ENCODE measurements at regions not wholly inside any gene's neighbourhood (a gene's known extent, or its start where the extent isn't known, plus 50 kb on each side); places are given as distances from the start of the nearest gene placed in this dataset.

GRCh38 chr10:106498675-106499074 is 665.8 kb downstream of the SORCS1 start:
- in situ Hi-C loops (cut with MboI; ENCODE audit: low pct_unique_long_range_greater_than_20kb in 2 of 9, low sequenced_read_pairs in 9 of 9, unreplicated experiment in 9 of 9) = no loop called here
- H3K4me3 ChIP-seq = no peak overlapping the region
- H3K27ac ChIP-seq = no peak overlapping the region
- WGBS, 10 experiments = 0 to 100% (median 89%) methylated on average over 1 to 4 of the region's 4 CpGs; no CpG with 5 or more reads in 1 of the 10 experiments
- no peak for ATAC-seq (replicated peaks in 6 of 8)
- peaks cover 0 to under 1% of the 10 kb centered on the region in 2 donors for H3K4me1 ChIP-seq (replicated peaks in 1 of 2)

- no peak overlapping the region for H3K4me3 ChIP-seq
- no peak for ATAC-seq (replicated peaks in 6 of 8)
- in situ Hi-C loops (cut with MboI; ENCODE audit: low pct_unique_long_range_greater_than_20kb in 2 of 9, low sequenced_read_pairs in 9 of 9, unreplicated experiment in 9 of 9) = no loop called here
- WGBS, 10 experiments = 0 to 100% (median 84%) methylated on average over 1 to 3 of the region's 3 CpGs
- no peak overlapping the region for H3K27ac ChIP-seq
- H3K4me1 ChIP-seq (replicated peaks in 1 of 2) = peaks cover 0 to 7% of the 10 kb centered on the region in 2 donors
Observed at GRCh38 chr10:106495931-106496330, 668.6 kb downstream of the SORCS1 start.

- WGBS, 10 experiments = 60 to 100% (median 83%) methylated on average over 1 of the region's 1 CpG; no CpG with 5 or more reads in 6 of the 10 experiments
- Histone ChIP-seq H3K4me1 (replicated peaks in 1 of 2) (peaks cover 0 to 7% of the 10 kb centered on the region in 2 donors), H3K27ac (no peak overlapping the region), H3K4me3 (no peak overlapping the region)
- peak in 1 of 8 experiments; percentile 12 for ATAC-seq (replicated peaks in 6 of 8)
- in situ Hi-C loops (cut with MboI; ENCODE audit: low pct_unique_long_range_greater_than_20kb in 2 of 9, low sequenced_read_pairs in 9 of 9, unreplicated experiment in 9 of 9) = no loop called here
Observed at GRCh38 chr10:106493751-106494150, 670.8 kb downstream of the SORCS1 start.

- in situ Hi-C loops (cut with MboI; ENCODE audit: low pct_unique_long_range_greater_than_20kb in 2 of 9, low sequenced_read_pairs in 9 of 9, unreplicated experiment in 9 of 9) = no loop called here
- WGBS, 10 experiments = 0 to 100% (median 66%) methylated on average over 1 to 3 of the region's 3 CpGs; no CpG with 5 or more reads in 5 of the 10 experiments
- Histone ChIP-seq H3K27ac (no peak overlapping the region), H3K4me3 (no peak overlapping the region), H3K4me1 (replicated peaks in 1 of 2) (peaks cover 0 to 7% of the 10 kb centered on the region in 2 donors)
- peak in 3 of 8 experiments; percentile 55 to 97 (median 77) for ATAC-seq (replicated peaks in 6 of 8)
Observed at GRCh38 chr10:106493226-106493625, 671.3 kb downstream of the SORCS1 start.

- no peak for ATAC-seq (replicated peaks in 6 of 8)
Observed at GRCh38 chr10:106487726-106488125, 676.8 kb downstream of the SORCS1 start.

GRCh38 chr10:106481598-106482275 is 682.8 kb downstream of the SORCS1 start:
- no peak overlapping the region for H3K27ac ChIP-seq
- H3K4me1 ChIP-seq (replicated peaks in 1 of 2) = no peaks in the 10 kb centered on the region
- H3K4me3 ChIP-seq = no peak overlapping the region
- no peak for ATAC-seq (replicated peaks in 6 of 8)
- 0 to 100% (median 80%) methylated on average over 1 to 4 of the region's 4 CpGs; no CpG with 5 or more reads in 2 of the 10 experiments for WGBS, 10 experiments
- in situ Hi-C loops (cut with MboI; ENCODE audit: low pct_unique_long_range_greater_than_20kb in 2 of 9, low sequenced_read_pairs in 9 of 9, unreplicated experiment in 9 of 9) = no loop called here

More at GRCh38 chr10:106487726-106488125, 676.8 kb downstream of the SORCS1 start:
- Histone ChIP-seq H3K4me1 (replicated peaks in 1 of 2) (no peaks in the 10 kb centered on the region), H3K4me3 (no peak overlapping the region), H3K27ac (no peak overlapping the region)
- WGBS, 10 experiments = 0 to 80% (median 71%) methylated on average over 1 of the region's 1 CpG; no CpG with 5 or more reads in 3 of the 10 experiments
- in situ Hi-C loops (cut with MboI; ENCODE audit: low pct_unique_long_range_greater_than_20kb in 2 of 9, low sequenced_read_pairs in 9 of 9, unreplicated experiment in 9 of 9) = no loop called here

GRCh38 chr10:106479636-106480035 is 684.9 kb downstream of the SORCS1 start:
- Histone ChIP-seq H3K4me1 (replicated peaks in 1 of 2) (no peaks in the 10 kb centered on the region), H3K27ac (no peak overlapping the region), H3K4me3 (no peak overlapping the region)
- WGBS, 10 experiments = 10 to 100% (median 84%) methylated on average over 1 to 4 of the region's 4 CpGs
- no peak for ATAC-seq (replicated peaks in 6 of 8)
- in situ Hi-C loops (cut with MboI; ENCODE audit: low pct_unique_long_range_greater_than_20kb in 2 of 9, low sequenced_read_pairs in 9 of 9, unreplicated experiment in 9 of 9) = no loop called here

- no peak overlapping the region for H3K27ac ChIP-seq
- no peak for ATAC-seq (replicated peaks in 6 of 8)
- in situ Hi-C loops (cut with MboI; ENCODE audit: low pct_unique_long_range_greater_than_20kb in 2 of 9, low sequenced_read_pairs in 9 of 9, unreplicated experiment in 9 of 9) = no loop called here
Observed at GRCh38 chr10:106474876-106475275, 689.6 kb downstream of the SORCS1 start.

GRCh38 chr10:106473129-106473685 is 691.3 kb downstream of the SORCS1 start:
- no peak for ATAC-seq (replicated peaks in 6 of 8)
- Histone ChIP-seq H3K4me1 (replicated peaks in 1 of 2) (no peaks in the 10 kb centered on the region), H3K27ac (no peak overlapping the region), H3K4me3 (no peak overlapping the region)
- in situ Hi-C loops (cut with MboI; ENCODE audit: low pct_unique_long_range_greater_than_20kb in 2 of 9, low sequenced_read_pairs in 9 of 9, unreplicated experiment in 9 of 9) = no loop called here
- 0 to 100% (median 80%) methylated on average over 1 to 3 of the region's 3 CpGs; no CpG with 5 or more reads in 3 of the 10 experiments for WGBS, 10 experiments

More at GRCh38 chr10:106474876-106475275, 689.6 kb downstream of the SORCS1 start:
- H3K4me3 ChIP-seq = no peak overlapping the region
- no peaks in the 10 kb centered on the region for H3K4me1 ChIP-seq (replicated peaks in 1 of 2)

GRCh38 chr10:106467506-106467905 is 697.0 kb downstream of the SORCS1 start:
- Histone ChIP-seq H3K27ac (no peak overlapping the region), H3K4me1 (replicated peaks in 1 of 2) (no peaks in the 10 kb centered on the region), H3K4me3 (no peak overlapping the region)
- ATAC-seq (replicated peaks in 6 of 8) = no peak
- in situ Hi-C loops (cut with MboI; ENCODE audit: low pct_unique_long_range_greater_than_20kb in 2 of 9, low sequenced_read_pairs in 9 of 9, unreplicated experiment in 9 of 9) = no loop called here
- WGBS, 10 experiments = 42 to 90% (median 89%) methylated on average over 2 to 6 of the region's 6 CpGs; no CpG with 5 or more reads in 7 of the 10 experiments

- in situ Hi-C loops (cut with MboI; ENCODE audit: low pct_unique_long_range_greater_than_20kb in 2 of 9, low sequenced_read_pairs in 9 of 9, unreplicated experiment in 9 of 9) = no loop called here
- peak in 3 of 8 experiments; percentile 33 to 65 (median 50) for ATAC-seq (replicated peaks in 6 of 8)
- no peak overlapping the region for H3K27ac ChIP-seq
- H3K4me3 ChIP-seq = no peak overlapping the region
- H3K4me1 ChIP-seq (replicated peaks in 1 of 2) = no peaks in the 10 kb centered on the region
- WGBS, 10 experiments = 28 to 90% (median 65%) methylated on average over 1 to 3 of the region's 3 CpGs; no CpG with 5 or more reads in 1 of the 10 experiments
Observed at GRCh38 chr10:106457522-106457921, 707.0 kb downstream of the SORCS1 start.

- in situ Hi-C loops (cut with MboI; ENCODE audit: low pct_unique_long_range_greater_than_20kb in 2 of 9, low sequenced_read_pairs in 9 of 9, unreplicated experiment in 9 of 9) = no loop called here
- H3K4me1 ChIP-seq (replicated peaks in 1 of 2) = no peaks in the 10 kb centered on the region
- no peak overlapping the region for H3K4me3 ChIP-seq
- H3K27ac ChIP-seq = no peak overlapping the region
- 12 to 100% (median 87%) methylated on average over 1 to 3 of the region's 3 CpGs for WGBS, 10 experiments
- no peak for ATAC-seq (replicated peaks in 6 of 8)
Observed at GRCh38 chr10:106454233-106454632, 710.3 kb downstream of the SORCS1 start.

GRCh38 chr10:106450966-106451365 is 713.5 kb downstream of the SORCS1 start:
- WGBS, 10 experiments = 0 to 100% (median 33%) methylated on average over 1 of the region's 1 CpG; no CpG with 5 or more reads in 2 of the 10 experiments
- Histone ChIP-seq H3K4me1 (replicated peaks in 1 of 2) (no peaks in the 10 kb centered on the region), H3K4me3 (no peak overlapping the region), H3K27ac (no peak overlapping the region)
- no peak for ATAC-seq (replicated peaks in 6 of 8)
- in situ Hi-C loops (cut with MboI; ENCODE audit: low pct_unique_long_range_greater_than_20kb in 2 of 9, low sequenced_read_pairs in 9 of 9, unreplicated experiment in 9 of 9) = no loop called here

- no peak overlapping the region for H3K4me3 ChIP-seq
- in situ Hi-C loops (cut with MboI; ENCODE audit: low pct_unique_long_range_greater_than_20kb in 2 of 9, low sequenced_read_pairs in 9 of 9, unreplicated experiment in 9 of 9) = no loop called here
- H3K27ac ChIP-seq = no peak overlapping the region
- ATAC-seq (replicated peaks in 6 of 8) = no peak
- H3K4me1 ChIP-seq (replicated peaks in 1 of 2) = peaks cover 0 to 8% of the 10 kb centered on the region in 2 donors
Observed at GRCh38 chr10:106446920-106447319, 717.6 kb downstream of the SORCS1 start.
